GM18951 (cell line): ENCODE measurements at regions not wholly inside any gene's neighbourhood (a gene's known extent, or its start where the extent isn't known, plus 50 kb on each side); places are given as distances from the start of the nearest gene placed in this dataset.

Experiments
- POLR2A ChIP-seq: IDR thresholded peaks from 4 replicates; pipeline ENCODE4 v1.6.1; 2011; ENCODE audit warnings: mild to moderate bottlenecking; ENCODE audit not compliant: insufficient read length, insufficient read depth; ENCODE audit errors: extremely low read depth
- in situ Hi-C: fragments of 300-500 bp; cut with MboI; formaldehyde crosslinking; loops from one replicate; pipeline ENCODE4 v1.12.0; 2022; ENCODE audit warnings: low sequenced_read_pairs, mixed read lengths, inconsistent platforms; ENCODE audit not compliant: unreplicated experiment

DNA sequence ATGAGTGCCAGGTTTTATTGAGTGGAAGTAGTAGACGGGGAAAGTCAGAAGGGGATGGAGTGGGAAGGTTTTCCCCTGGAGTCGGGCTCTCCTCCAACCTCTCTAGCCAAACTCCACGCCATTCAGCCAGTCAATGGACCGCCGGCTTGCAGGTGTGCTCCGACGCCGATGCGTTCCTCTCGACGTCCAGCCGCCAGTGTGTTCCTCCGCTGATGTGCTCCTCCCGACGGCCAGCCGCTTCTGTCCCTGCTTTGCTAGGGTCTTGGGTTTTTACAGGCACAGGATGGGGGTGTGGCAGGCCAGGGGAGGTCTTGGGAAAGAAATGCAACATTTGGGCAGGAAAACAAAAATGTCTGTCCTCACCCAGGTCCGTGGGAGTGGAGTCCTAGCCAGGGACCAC is 94.3 kb upstream of the TEX51 start:
- in situ Hi-C loops: no loop called here
- TF ChIP-seq POLR2A: no peak

DNA sequence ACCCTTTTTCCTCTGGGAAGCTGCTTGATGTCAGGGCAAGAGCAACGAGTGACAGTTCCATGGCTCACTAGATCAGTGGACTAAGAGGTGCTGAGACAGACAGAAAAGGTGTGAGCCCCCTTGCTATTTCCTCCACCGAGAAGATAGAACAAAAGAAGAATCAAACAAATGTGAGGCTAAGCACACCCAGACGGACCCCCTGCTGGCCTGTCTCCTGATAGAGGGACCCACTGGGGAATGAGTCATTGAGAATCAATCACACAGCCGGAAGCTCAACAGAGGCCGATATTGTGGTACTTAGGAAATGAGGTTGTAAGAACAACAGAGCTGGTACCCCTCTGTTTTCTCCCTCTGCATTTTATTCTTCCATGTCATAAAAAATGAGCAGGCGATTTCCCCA is 89.8 kb upstream of the TEX51 start:
- in situ Hi-C loops: no loop called here
- TF ChIP-seq POLR2A: no peak

DNA sequence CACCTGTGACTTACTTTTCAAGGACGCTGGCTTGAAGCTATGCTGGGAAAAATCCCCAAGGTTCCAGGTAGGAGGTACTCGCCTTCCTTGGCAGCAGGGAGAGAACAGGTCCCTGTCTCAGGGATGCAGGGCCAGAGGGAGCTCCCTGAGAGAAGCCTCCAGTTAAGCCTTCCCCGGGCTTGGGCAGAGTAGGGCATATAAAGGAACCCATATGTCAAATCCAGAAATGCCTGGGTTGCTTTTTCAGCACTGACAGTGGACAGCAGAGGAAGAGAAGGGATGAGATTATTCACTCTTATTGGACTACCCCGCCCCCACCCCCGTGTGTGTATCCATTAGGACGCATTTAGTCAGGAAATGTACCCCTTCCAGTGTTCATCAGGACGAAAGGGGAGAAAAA is 89.3 kb upstream of the TEX51 start:
- TF ChIP-seq POLR2A: no peak

DNA sequence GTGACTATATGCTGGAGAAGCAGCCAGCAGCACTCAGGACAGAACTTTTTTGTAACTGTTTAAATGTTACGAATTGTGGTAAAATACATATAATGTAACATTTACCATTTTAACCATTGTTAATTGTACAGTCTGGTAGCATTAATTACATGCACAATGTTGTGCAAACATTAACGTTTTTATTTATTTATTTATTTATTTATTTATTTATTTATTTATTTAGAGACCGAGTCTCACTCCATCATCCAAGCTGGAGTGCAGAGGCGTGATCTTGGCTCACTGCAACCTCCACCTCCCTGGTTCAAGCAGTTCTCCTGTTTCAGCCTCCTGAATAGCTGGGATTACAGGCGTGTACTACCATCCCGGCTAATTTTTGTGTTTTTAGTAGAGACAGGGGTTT is 88.7 kb upstream of the TEX51 start:
- no peak for TF ChIP-seq POLR2A
- in situ Hi-C loops: no loop called here

More for the DNA sequence above, 89.3 kb upstream of the TEX51 start:
- in situ Hi-C loops: no loop called here

DNA sequence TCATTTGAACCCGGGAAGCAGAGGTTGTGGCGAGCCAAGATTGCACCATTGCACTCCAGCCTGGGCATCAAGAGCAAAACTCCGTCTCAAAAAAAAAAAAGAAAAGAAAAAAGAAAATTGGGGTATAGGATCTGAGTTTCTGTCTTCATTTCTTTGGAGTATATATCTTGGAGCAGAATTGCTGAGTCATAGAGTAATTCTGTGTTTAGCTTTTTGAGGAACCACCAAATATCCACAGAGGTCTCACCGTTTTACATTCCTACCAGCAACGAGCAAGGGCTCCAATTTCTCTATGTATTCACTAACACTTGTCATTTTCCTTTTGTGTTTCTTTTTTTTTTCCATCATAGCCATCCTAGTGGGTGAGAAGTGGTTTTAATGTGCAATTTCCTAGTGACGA is 87.6 kb upstream of the TEX51 start:
- TF ChIP-seq POLR2A: no peak
- in situ Hi-C loops: no loop called here

DNA sequence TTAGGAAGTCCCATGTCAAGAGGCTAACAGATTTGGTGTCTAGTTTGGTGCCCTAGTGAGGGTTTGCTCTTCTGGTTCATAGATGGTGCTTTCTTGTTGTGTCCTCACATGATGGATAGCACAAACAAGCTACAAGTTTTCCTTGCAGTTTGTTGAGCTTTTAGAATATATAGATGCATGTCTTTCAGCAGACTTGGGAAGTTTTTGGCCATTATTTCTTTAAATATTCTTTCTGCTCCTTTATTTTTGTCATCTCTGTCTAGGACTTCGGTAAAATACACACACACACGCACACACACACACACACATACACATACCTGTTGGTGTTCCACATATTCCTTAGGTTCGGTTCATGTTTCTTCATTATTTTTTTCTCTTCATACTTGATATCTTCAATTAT is 81.5 kb upstream of the TEX51 start:
- no peak for TF ChIP-seq POLR2A
- in situ Hi-C loops: no loop called here

DNA sequence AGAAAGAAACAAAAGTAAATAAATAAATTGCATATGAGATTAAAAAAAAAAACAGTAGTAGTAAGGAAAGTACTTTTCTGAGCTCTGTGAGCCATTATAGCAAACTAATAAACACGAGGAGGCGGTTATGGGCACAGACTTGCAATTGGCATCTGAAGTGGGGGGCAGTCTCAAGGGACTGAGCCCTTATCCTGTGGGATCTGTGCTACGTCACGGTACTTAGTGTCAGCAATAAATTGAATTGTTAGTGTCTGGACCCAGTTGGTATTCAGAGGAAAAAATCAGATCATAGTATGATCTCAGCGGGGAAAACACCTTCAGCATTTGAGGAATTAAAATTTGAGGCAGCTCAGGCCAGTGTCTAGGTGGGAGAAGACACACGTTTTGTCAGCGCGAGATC is 76.6 kb upstream of the TEX51 start:
- no peak for TF ChIP-seq POLR2A
- in situ Hi-C loops: no loop called here

DNA sequence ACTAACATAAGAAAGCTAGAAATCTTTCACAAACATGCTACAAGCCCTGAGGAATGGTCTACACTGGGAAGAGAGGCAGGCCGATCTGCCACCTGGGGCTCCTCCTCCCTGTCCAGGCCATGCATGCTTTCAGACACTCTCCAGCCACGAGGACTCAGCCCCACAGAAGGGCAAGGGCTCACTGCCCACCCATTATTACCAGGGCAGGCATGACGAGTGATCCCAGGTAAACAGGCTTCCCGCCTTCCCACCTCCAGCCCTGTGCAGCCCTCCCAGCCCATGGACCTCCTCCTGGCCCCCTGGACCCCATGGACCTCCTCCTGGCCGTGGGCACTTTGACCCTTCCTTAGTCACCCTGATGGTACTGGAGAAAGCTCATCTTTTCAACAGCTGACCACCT is 75.8 kb upstream of the TEX51 start:
- in situ Hi-C loops: no loop called here
- no peak for TF ChIP-seq POLR2A

DNA sequence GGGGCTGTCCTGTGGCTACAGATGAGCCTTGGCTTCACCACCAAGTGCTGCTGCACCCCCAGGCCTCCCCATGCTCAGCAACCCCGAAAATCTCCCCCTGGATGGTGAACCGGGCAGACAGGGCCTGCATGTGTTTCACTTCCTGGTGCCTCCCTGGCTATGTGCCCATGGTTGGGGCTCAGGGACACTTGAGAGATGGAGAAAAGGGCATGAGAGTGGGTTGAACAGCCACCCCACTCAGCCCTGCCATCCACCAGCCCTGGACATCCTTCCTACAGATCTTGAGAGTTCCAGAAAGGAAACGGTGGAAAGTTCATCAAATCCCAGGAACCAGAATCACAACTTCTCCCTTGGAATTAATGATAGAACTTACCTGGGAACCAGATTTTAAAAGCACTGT is 74.7 kb upstream of the TEX51 start:
- no peak for TF ChIP-seq POLR2A
- in situ Hi-C loops: no loop called here

DNA sequence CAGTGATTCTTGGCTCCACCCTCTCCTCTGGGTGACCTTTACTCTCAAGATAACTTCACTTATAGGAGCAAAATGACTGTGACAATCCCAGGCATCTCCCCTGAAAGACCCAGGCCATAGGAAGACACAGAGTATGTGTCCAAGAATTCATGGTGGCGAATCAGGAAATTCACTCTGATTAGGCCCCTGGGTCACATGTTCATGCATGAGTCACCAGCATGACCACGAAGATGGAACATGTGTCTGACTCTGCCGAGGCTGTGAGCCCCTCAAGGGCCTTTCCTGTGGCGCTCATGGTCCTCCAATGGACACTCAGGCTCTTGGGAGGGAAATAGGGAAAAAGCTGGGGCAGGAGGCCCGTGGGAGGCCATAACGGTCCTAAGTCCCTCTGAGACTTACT is 74.0 kb upstream of the TEX51 start:
- TF ChIP-seq POLR2A: no peak
- in situ Hi-C loops: no loop called here

DNA sequence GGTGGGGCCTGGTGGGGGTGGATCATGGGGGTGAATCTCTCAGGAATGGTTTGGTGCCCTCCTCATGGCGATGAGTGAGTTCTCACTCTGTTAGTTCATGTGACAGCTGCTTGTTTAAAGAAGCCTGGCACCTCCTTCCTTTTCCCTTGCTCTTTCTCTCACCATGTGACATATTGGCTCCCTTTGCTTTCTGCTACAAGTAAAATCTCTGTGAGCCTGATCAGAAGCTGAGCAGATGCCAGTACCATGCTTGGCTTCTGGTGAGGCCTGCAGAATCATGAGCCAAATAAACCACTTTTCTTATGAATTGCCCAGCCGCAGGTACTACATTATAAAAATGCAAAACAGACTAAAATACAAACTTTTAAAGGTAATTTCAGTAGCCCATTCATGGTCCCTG is 73.4 kb upstream of the TEX51 start:
- in situ Hi-C loops: no loop called here
- TF ChIP-seq POLR2A: no peak

DNA sequence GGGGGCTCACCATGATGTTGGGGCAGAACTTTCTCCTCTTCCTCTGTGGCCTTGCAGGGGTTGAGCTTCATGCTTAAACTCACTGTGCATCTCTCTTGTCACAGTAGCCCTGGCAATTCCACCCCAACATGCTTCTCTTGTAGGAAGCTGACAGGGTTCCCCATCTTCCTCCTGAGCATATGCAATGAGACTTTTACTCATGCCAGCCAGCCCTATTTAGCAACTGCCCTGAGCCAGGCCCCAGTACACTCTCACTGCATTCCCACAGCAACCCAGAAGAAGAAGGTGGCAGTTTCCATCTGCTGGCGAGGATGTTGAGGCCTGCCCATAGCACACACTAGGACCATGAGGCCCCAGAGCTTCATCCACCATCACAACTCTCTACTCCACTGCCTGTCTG is 72.2 kb upstream of the TEX51 start:
- in situ Hi-C loops: no loop called here
- TF ChIP-seq POLR2A: no peak

DNA sequence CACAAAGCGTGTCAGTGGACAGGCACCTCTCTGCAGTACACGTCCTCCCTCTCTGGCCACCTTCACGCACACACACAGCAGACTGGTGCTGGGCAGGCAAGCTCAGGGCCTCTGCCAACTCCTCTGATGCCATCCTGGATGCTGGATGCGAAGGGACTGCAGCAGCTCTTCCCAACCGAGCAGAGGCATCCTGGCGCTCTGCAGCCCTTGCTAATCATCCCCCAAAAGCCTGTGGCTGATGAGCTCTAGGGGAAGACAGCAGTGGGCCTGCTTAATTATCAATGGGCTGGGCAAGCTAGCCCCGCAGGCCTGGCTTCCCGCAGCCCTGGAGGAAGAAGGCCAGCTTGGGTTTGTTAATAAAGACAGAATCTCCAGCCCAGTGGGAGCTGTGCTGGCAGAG is 71.3 kb upstream of the TEX51 start:
- in situ Hi-C loops: no loop called here
- no peak for TF ChIP-seq POLR2A

DNA sequence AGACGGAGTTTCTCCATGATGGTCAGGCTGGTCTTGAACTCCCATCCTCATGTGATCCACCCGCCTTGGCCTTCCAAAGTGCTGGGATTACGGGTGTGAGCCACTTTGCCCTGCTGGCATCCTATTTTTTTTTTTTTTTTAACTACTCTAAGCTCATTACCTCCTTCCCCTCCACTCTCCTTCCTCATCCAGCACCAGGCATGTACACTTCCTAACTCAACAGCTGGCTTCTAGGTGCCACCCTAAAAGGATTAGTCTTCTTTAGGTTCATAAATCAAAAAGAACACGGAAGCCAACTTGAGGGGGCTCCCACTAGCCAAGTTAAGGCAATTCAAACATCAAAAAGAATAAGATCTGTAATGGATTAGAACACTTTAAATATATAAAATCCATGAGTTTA is 70.6 kb upstream of the TEX51 start:
- no peak for TF ChIP-seq POLR2A
- in situ Hi-C loops: no loop called here

DNA sequence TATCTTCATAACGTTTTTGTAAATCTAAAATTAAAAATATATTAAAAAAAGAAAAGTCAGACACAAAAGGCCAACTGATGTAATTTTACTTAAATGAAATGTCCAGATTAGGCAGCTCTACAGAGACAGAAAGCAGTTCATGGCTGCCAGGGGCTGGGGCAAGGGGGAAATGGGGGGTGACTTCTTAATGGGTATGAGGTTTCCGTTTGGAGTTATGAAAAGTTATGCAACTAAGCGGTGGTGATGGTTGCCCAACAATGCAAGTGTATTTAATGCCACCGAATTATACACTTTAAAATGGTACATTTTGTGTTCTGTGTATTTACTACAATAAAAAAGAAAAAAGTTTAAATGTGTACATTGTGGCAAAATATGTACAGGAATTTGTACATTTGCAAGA is 70.2 kb upstream of the TEX51 start:
- no peak for TF ChIP-seq POLR2A
- in situ Hi-C loops: no loop called here
